EH (cell line): ENCODE measurements at regions not wholly inside any gene's neighbourhood (a gene's known extent, or its start where the extent isn't known, plus 50 kb on each side); places are given as distances from the start of the nearest gene placed in this dataset.
"Not testable (repeated sequence)": the region's sequence is repeated elsewhere in the genome, so short reads cannot be mapped to it uniquely, and the experiment has no call there.

Experiments used
- DNase-seq: peaks from one replicate; pipeline ENCODE4 v3.0.0-alpha.2; 2015; ENCODE audit warnings: low read depth

GRCh38 chr1:4219111-4219510, 319.0 kb upstream of the C1orf174 start:
- no peak for DNase-seq

- DNase-seq: no peak
Measured at GRCh38 chr1:4219826-4220225, 319.8 kb upstream of the C1orf174 start.

GRCh38 chr1:4220362-4220761, 320.3 kb upstream of the C1orf174 start:
- DNase-seq: no peak

GRCh38 chr1:4221107-4221506, 321.0 kb upstream of the C1orf174 start:
- no peak for DNase-seq

- no peak for DNase-seq
Measured at GRCh38 chr1:4224684-4225467, 324.8 kb upstream of the C1orf174 start.

- no peak for DNase-seq
Measured at GRCh38 chr1:4227986-4228385, 327.9 kb upstream of the C1orf174 start.

- DNase-seq: no peak
Measured at GRCh38 chr1:4253935-4254334, 353.9 kb upstream of the C1orf174 start.

GRCh38 chr1:4256351-4256750, 356.3 kb upstream of the C1orf174 start:
- no peak for DNase-seq

GRCh38 chr1:4258146-4258777, 358.2 kb upstream of the C1orf174 start:
- not testable (repeated sequence) for DNase-seq

- no peak for DNase-seq
Measured at GRCh38 chr1:4261327-4261726, 361.3 kb upstream of the C1orf174 start.

- DNase-seq: no peak
Measured at GRCh38 chr1:4262665-4263064, 362.6 kb upstream of the C1orf174 start.

- no peak for DNase-seq
Measured at GRCh38 chr1:4263699-4264098, 363.6 kb upstream of the C1orf174 start.

- no peak for DNase-seq
Measured at GRCh38 chr1:4265836-4266235, 365.8 kb upstream of the C1orf174 start.

- DNase-seq: no peak
Measured at GRCh38 chr1:4267381-4268261, 367.5 kb upstream of the C1orf174 start.

GRCh38 chr1:4268262-4268888, 368.3 kb upstream of the C1orf174 start:
- DNase-seq: no peak

GRCh38 chr1:4268889-4269284, 368.8 kb upstream of the C1orf174 start:
- DNase-seq: no peak

- DNase-seq: no peak
Measured at GRCh38 chr1:4269330-4269729, 369.3 kb upstream of the C1orf174 start.

GRCh38 chr1:4269952-4270570, 370.0 kb upstream of the C1orf174 start:
- no peak for DNase-seq

- no peak for DNase-seq
Measured at GRCh38 chr1:4270651-4271337, 370.7 kb upstream of the C1orf174 start.

GRCh38 chr1:4271338-4271998, 371.4 kb upstream of the C1orf174 start:
- DNase-seq: no peak

GRCh38 chr1:4272568-4272967, 372.5 kb upstream of the C1orf174 start:
- no peak for DNase-seq
